Sigmoid colon (tissue), 4 donors: ENCODE measurements at regions not wholly inside any gene's neighbourhood (a gene's known extent, or its start where the extent isn't known, plus 50 kb on each side); places are given as distances from the start of the nearest gene placed in this dataset.

Source experiments
- CTCF ChIP-seq, 4 experiments: fragments of 450-650 bp in 3 of 4; fragments of 200-600 bp in 1 of 4; IDR thresholded peaks; one replicate each; pipeline ENCODE4 v1.5.1; 2016 to 2019; ENCODE audit warnings: antibody characterized with exemption in 4 of 4, mild to moderate bottlenecking in 3 of 4, moderate library complexity in 2 of 4
- POLR2A ChIP-seq, 2 donors: fragments of 450-650 bp; IDR thresholded peaks; one replicate each; pipeline ENCODE4 v1.6.1; 2016; ENCODE audit warnings: antibody characterized with exemption in 2 of 2, mild to moderate bottlenecking in 2 of 2, moderate library complexity in 2 of 2
- POLR2AphosphoS5 ChIP-seq, 4 donors: sonication (generic); formaldehyde crosslinking; IDR thresholded peaks; one replicate each; pipeline ENCODE4 v1.6.1; 2017; ENCODE audit warnings: antibody characterized with exemption in 4 of 4

- TF ChIP-seq CTCF (IDR thresholded peaks at IDR 0.05) (no peak), POLR2AphosphoS5 (IDR thresholded peaks at IDR 0.05) (no peak), POLR2A (IDR thresholded peaks at IDR 0.05) (no peak)
Measured at GRCh38 chr11:90556606-90557005, 333.8 kb upstream of the CHORDC1 start.
